ENCODE measurements at regions not wholly inside any gene's neighbourhood (a gene's known extent, or its start where the extent isn't known, plus 50 kb on each side); places are given as distances from the start of the nearest gene placed in this dataset.

GRCh38 chr11:120056301-120057027 is 81.4 kb downstream of the TRIM29 start:
- H3K4me3 Mint-ChIP-seq (ENCODE audit: low read depth) = no peak overlapping the region
- peak overlapping the region; percentile 16 for H3K27ac Mint-ChIP-seq
- no peaks in the 10 kb centered on the region for H3K4me1 Mint-ChIP-seq (ENCODE audit: low read depth)
- no peak for TF ChIP-seq CTCF (IDR thresholded peaks at IDR 0.05; ENCODE audit: unreplicated experiment)
- H3K27me3 Mint-ChIP-seq = peaks cover 35% of the 10 kb centered on the region
- no peaks in the 10 kb centered on the region for H3K9me3 Mint-ChIP-seq (ENCODE audit: low read depth)
- no peak for DNase-seq (ENCODE audit: low spot score, unreplicated experiment)
- no peaks in the 10 kb centered on the region for H3K36me3 Mint-ChIP-seq (ENCODE audit: insufficient read depth)

- Mint-ChIP-seq H3K36me3 (ENCODE audit: insufficient read depth) (no peaks in the 10 kb centered on the region), H3K4me1 (ENCODE audit: low read depth) (no peaks in the 10 kb centered on the region), H3K9me3 (ENCODE audit: low read depth) (no peaks in the 10 kb centered on the region), H3K4me3 (ENCODE audit: low read depth) (no peak overlapping the region), H3K27ac (no peak overlapping the region), H3K27me3 (peaks cover 35% of the 10 kb centered on the region)
- TF ChIP-seq CTCF (IDR thresholded peaks at IDR 0.05; ENCODE audit: unreplicated experiment) = no peak
- DNase-seq (ENCODE audit: low spot score, unreplicated experiment) = no peak
Measured at GRCh38 chr11:120055646-120056045, 82.3 kb downstream of the TRIM29 start.

GRCh38 chr11:120054753-120055045 is 83.2 kb downstream of the TRIM29 start:
- peak; percentile 4 for DNase-seq (ENCODE audit: low spot score, unreplicated experiment)
- Mint-ChIP-seq H3K4me3 (ENCODE audit: low read depth) (no peak overlapping the region), H3K27ac (no peak overlapping the region), H3K36me3 (ENCODE audit: insufficient read depth) (no peaks in the 10 kb centered on the region), H3K9me3 (ENCODE audit: low read depth) (no peaks in the 10 kb centered on the region), H3K4me1 (ENCODE audit: low read depth) (no peaks in the 10 kb centered on the region), H3K27me3 (peaks cover 32% of the 10 kb centered on the region)
- TF ChIP-seq CTCF (IDR thresholded peaks at IDR 0.05; ENCODE audit: unreplicated experiment) = no peak

GRCh38 chr11:120054016-120054752 is 83.7 kb downstream of the TRIM29 start:
- Mint-ChIP-seq H3K9me3 (ENCODE audit: low read depth) (no peaks in the 10 kb centered on the region), H3K36me3 (ENCODE audit: insufficient read depth) (no peaks in the 10 kb centered on the region)

More at GRCh38 chr11:120054016-120054752, 83.7 kb downstream of the TRIM29 start:
- Mint-ChIP-seq H3K27ac (no peak overlapping the region), H3K4me3 (ENCODE audit: low read depth) (no peak overlapping the region), H3K4me1 (ENCODE audit: low read depth) (no peaks in the 10 kb centered on the region), H3K27me3 (peaks cover 28% of the 10 kb centered on the region)
- peak; percentile 3 for DNase-seq (ENCODE audit: low spot score, unreplicated experiment)
- TF ChIP-seq CTCF (IDR thresholded peaks at IDR 0.05; ENCODE audit: unreplicated experiment) = no peak
